A673 (cell line): ENCODE measurements at regions not wholly inside any gene's neighbourhood (a gene's known extent, or its start where the extent isn't known, plus 50 kb on each side); places are given as distances from the start of the nearest gene placed in this dataset.
"Not testable (repeated sequence)": the region's sequence is repeated elsewhere in the genome, so short reads cannot be mapped to it uniquely, and the experiment has no call there.

Source experiments
- CTCF ChIP-seq: fragments of 300-800, 200-600 bp; sonication (generic); conservative IDR thresholded peaks from 2 replicates; pipeline ENCODE4 v1.5.1; 2017; ENCODE audit warnings: low read depth, mild to moderate bottlenecking, antibody characterized with exemption, low read length, moderate library complexity, mixed read lengths
- EZH2 ChIP-seq: fragments of 200-600 bp; sonication (generic); IDR thresholded peaks from 2 replicates; pipeline ENCODE4 v1.6.1; 2017; ENCODE audit warnings: borderline replicate concordance, low read depth, mild to moderate bottlenecking, mixed read lengths, antibody characterized with exemption, low read length; ENCODE audit not compliant: poor library complexity, severe bottlenecking

- TF ChIP-seq CTCF, EZH2: not testable (repeated sequence)
Measured at GRCh38 chr16:29205151-29205550, 201.4 kb downstream of the NPIPB11 start.
